PC-3 (cell line): ENCODE measurements at regions not wholly inside any gene's neighbourhood (a gene's known extent, or its start where the extent isn't known, plus 50 kb on each side); places are given as distances from the start of the nearest gene placed in this dataset.

Source experiments
- CTCF ChIP-seq: fragments of 300-600 bp; sonication (generic); conservative IDR thresholded peaks from 2 replicates; pipeline ENCODE4 v1.5.1; 2017; ENCODE audit warnings: antibody characterized with exemption, low read depth, mild to moderate bottlenecking, low read length
- EZH2 ChIP-seq: fragments of 300-600 bp; sonication (generic); IDR thresholded peaks from one replicate; pipeline ENCODE4 v1.6.1; 2017; ENCODE audit warnings: antibody characterized with exemption, mild to moderate bottlenecking, low read length; ENCODE audit not compliant: unreplicated experiment
- EZH2phosphoT487 ChIP-seq: fragments of 300-600 bp; sonication (generic); IDR thresholded peaks from 2 replicates; pipeline ENCODE4 v1.6.1; 2018; ENCODE audit warnings: mild to moderate bottlenecking, antibody characterized with exemption, low read length, borderline replicate concordance

- no peak for TF ChIP-seq CTCF
- no peak for TF ChIP-seq EZH2phosphoT487
- TF ChIP-seq EZH2: no peak
These were observed 245.3 kb downstream of the ZNF621 start for GRCh38 chr3:40770061-40770460.
